B cell (primary cell): ENCODE measurements at regions not wholly inside any gene's neighbourhood (a gene's known extent, or its start where the extent isn't known, plus 50 kb on each side); places are given as distances from the start of the nearest gene placed in this dataset.

Experiments used
- ATAC-seq: fragments of 200-7000 bp; cut with Tn5 transposase; one replicate; pipeline ENCODE4 v1.10.0; 2021; ENCODE audit warnings: low read depth, mild to moderate bottlenecking, moderate number of reproducible peaks, moderate library complexity
- CTCF ChIA-PET: fragments of 350-600 bp; sonication (Branson Sonifier 250); formaldehyde crosslinking; loops from one replicate; lab custom pipeline; 2021; ENCODE audit warnings: antibody characterized with exemption, inconsistent platforms; lab: Charles Lee
- POLR2A ChIA-PET: fragments of 350-600 bp; sonication (Branson Sonifier 250); formaldehyde crosslinking; loops from one replicate; lab custom pipeline; 2021; ENCODE audit warnings: antibody characterized with exemption; lab: Charles Lee
- DNase-seq: peaks from one replicate; pipeline ENCODE4 v3.0.0; 2013
- H2AFZ ChIP-seq: 2 replicates; pipeline ENCODE4 v1.6.1; 2012; ENCODE audit warnings: mild to moderate bottlenecking, low read depth, low read length; ENCODE audit not compliant: insufficient read depth, poor library complexity, severe bottlenecking
- H3K27ac ChIP-seq, 2 donors: 1 replicate in 1 of 2; 2 replicates in 1 of 2; pipeline ENCODE4 v1.5.1; 2012 to 2013; ENCODE audit warnings: low read length in 2 of 2, mild to moderate bottlenecking in 2 of 2, moderate library complexity in 1 of 2
- H3K27me3 ChIP-seq, 4 experiments: fragments of 200-600 bp in 1 of 4; sonication (generic) in 1 of 4; replicated peaks in 1 of 4; 1 replicate in 2 of 4; 2 replicates in 2 of 4; pipeline versions ENCODE4 v1.6.1 to v1.7.0; 2013 to 2016; ENCODE audit warnings: low read length in 3 of 4, mild to moderate bottlenecking in 2 of 4, mixed read lengths in 1 of 4, moderate library complexity in 1 of 4; ENCODE audit not compliant: insufficient read depth in 4 of 4, control insufficient read depth in 3 of 4; ENCODE audit errors: control extremely low read depth in 1 of 4
- H3K36me3 ChIP-seq, 2 experiments: replicated peaks in 1 of 2; 1 replicate in 1 of 2; 2 replicates in 1 of 2; pipeline versions ENCODE4 v1.6.1 to v1.7.1; 2013; ENCODE audit warnings: low read length in 1 of 2; ENCODE audit not compliant: insufficient read depth in 2 of 2, control insufficient read depth in 1 of 2; ENCODE audit errors: control extremely low read depth in 1 of 2, extremely low read depth in 1 of 2
- H3K4me1 ChIP-seq, 2 donors: fragments of 200-600 bp in 1 of 2; sonication (generic) in 1 of 2; 1 replicate in 1 of 2; 2 replicates in 1 of 2; pipeline versions ENCODE4 v1.5.1 to v1.6.1; 2013 to 2017; ENCODE audit warnings: low read length in 2 of 2; ENCODE audit not compliant: control insufficient read depth in 2 of 2, insufficient read depth in 2 of 2
- H3K4me2 ChIP-seq: replicated peaks from 2 replicates; pipeline ENCODE3; 2012; ENCODE audit warnings: mild to moderate bottlenecking, low read depth, low read length; ENCODE audit not compliant: poor library complexity, severe bottlenecking
- H3K4me3 ChIP-seq, 5 experiments: fragments of 200-600 bp in 1 of 5; sonication (generic) in 1 of 5; 1 replicate in 3 of 5; 2 replicates in 2 of 5; pipeline versions ENCODE4 v1.5.1 to v1.7.0; 2011 to 2016; ENCODE audit warnings: low read length in 4 of 5, mild to moderate bottlenecking in 4 of 5, low read depth in 2 of 5, control low read depth in 1 of 5, moderate library complexity in 1 of 5; ENCODE audit not compliant: insufficient read depth in 1 of 5; ENCODE audit errors: control extremely low read depth in 1 of 5, extremely low read depth in 1 of 5
- H3K79me2 ChIP-seq: fragments of 200-600 bp; sonication (generic); one replicate; pipeline ENCODE4 v1.6.0; 2016; ENCODE audit warnings: low read length; ENCODE audit not compliant: control insufficient read depth, insufficient read depth
- H3K9ac ChIP-seq: fragments of 200-600 bp; sonication (generic); 2 replicates; pipeline ENCODE4 v1.6.1; 2017; ENCODE audit warnings: mild to moderate bottlenecking, low read length, moderate library complexity
- H3K9me3 ChIP-seq, 3 donors: one replicate each; pipeline versions ENCODE4 v1.6.1 to v1.7.1; 2013; ENCODE audit warnings: low read length in 2 of 3; ENCODE audit not compliant: control insufficient read depth in 2 of 3, insufficient read depth in 1 of 3; ENCODE audit errors: control extremely low read depth in 1 of 3
- H4K20me1 ChIP-seq: 2 replicates; pipeline ENCODE4 v1.6.0; 2012; ENCODE audit warnings: mild to moderate bottlenecking, low read length; ENCODE audit not compliant: insufficient read depth, control insufficient read depth, poor library complexity, severe bottlenecking
- H3K27ac Mint-ChIP-seq: one replicate; pipeline ENCODE4 v1.8.0; 2021; ENCODE audit warnings: mixed read lengths
- H3K27me3 Mint-ChIP-seq: one replicate; pipeline ENCODE4 v1.8.0; 2021; ENCODE audit warnings: mixed read lengths
- H3K4me1 Mint-ChIP-seq: one replicate; pipeline ENCODE4 v1.8.0; 2021; ENCODE audit warnings: mixed read lengths
- H3K4me3 Mint-ChIP-seq: one replicate; pipeline ENCODE4 v1.8.0; 2021; ENCODE audit warnings: mixed read lengths
- H3K9me3 Mint-ChIP-seq: one replicate; pipeline ENCODE4 v1.8.0; 2022; ENCODE audit warnings: mixed read lengths; ENCODE audit not compliant: insufficient read depth
- CTCF ChIP-seq: fragments of 200-600 bp; IDR thresholded peaks from one replicate; pipeline ENCODE4 v1.8.0; 2022; ENCODE audit warnings: antibody characterized with exemption, mild to moderate bottlenecking
- EZH2 ChIP-seq: IDR thresholded peaks from 2 replicates; pipeline ENCODE4 v1.6.1; 2012; ENCODE audit warnings: borderline replicate concordance, low read depth, mild to moderate bottlenecking, moderate library complexity, low read length; ENCODE audit not compliant: insufficient read depth, poor library complexity, severe bottlenecking
- WGBS: methylation state at CpG from one replicate; pipeline ENCODE4 v1.1.5; 2013; ENCODE audit warnings: missing lambda C conversion rate; ENCODE audit not compliant: insufficient coverage; 5-methylcytosine and 5-hydroxymethylcytosine counted together
- intact Hi-C: fragments of 100-400 bp; cut with micrococcal nuclease; formaldehyde crosslinking; loops from one replicate; pipeline ENCODE4 v1.10.0; 2022

DNA sequence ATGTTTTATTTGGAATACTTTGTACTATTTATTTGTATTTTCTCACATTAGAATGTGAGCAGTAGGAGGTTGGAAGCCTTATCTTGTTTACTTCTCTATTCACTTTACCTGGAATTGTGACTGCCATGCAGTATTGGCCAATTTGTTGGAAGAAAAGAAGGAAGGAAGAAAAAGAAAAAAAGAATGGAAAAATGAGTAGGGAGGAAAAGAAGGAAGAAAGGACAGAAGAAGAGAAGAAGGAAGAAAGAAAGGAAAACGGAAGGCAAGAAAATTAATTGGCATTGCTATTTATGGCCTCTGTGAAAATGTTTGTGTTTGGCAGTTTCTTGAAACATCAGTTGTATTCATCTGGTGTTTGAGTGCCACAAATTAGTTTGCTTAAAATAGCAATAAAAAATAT, 575.2 kb upstream of the ZNF608 start:
- POLR2A ChIA-PET, result no interaction called here
- H4K20me1 ChIP-seq, result no peaks in the 10 kb centered on the region
- no peak overlapping the region for H3K9ac ChIP-seq
- no peak for DNase-seq
- Mint-ChIP-seq H3K4me3 (no peak overlapping the region), H3K27ac (no peak overlapping the region), H3K4me1 (no peaks in the 10 kb centered on the region), H3K9me3 (no peaks in the 10 kb centered on the region), H3K27me3 (no peaks in the 10 kb centered on the region)
- H3K4me2 ChIP-seq, result no peak overlapping the region
- H3K27ac ChIP-seq, result no peak overlapping the region
- ATAC-seq, result no peak
- H3K27me3 ChIP-seq, result no peaks in the 10 kb centered on the region
- H3K9me3 ChIP-seq, result no peaks in the 10 kb centered on the region
- CTCF ChIA-PET, result no interaction called here
- 100% methylated on average over 1 of the region's 1 CpG for WGBS
- TF ChIP-seq EZH2 (no peak), CTCF (no peak)
- intact Hi-C loops, result no loop called here
- no peaks in the 10 kb centered on the region for H3K4me1 ChIP-seq
- no peak overlapping the region for H3K4me3 ChIP-seq
- no peak overlapping the region for H2AFZ ChIP-seq
- no peaks in the 10 kb centered on the region for H3K36me3 ChIP-seq
- H3K79me2 ChIP-seq, result no peaks in the 10 kb centered on the region

DNA sequence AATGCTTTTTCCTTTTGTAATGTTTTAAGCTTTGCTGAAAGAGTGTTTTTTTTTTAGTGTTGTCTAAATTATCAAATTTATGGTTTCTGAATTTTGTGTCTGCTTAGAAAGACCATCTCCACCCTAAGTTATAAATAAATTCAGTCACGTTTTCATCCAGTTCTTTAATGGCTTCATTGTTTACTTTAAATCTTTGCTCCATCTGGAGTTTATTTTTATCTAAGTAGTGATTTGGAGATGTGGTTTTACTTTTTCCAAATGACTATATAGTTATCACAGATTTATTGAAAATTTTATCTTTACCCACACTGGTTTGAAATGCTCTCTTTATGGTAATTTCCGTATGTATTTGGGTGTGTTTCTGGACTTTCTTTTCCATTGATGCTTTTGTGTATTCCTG, 577.2 kb upstream of the ZNF608 start:
- ATAC-seq (no peak), DNase-seq (no peak)
- Mint-ChIP-seq H3K9me3 (no peaks in the 10 kb centered on the region), H3K27me3 (no peaks in the 10 kb centered on the region), H3K27ac (no peak overlapping the region), H3K4me1 (no peaks in the 10 kb centered on the region), H3K4me3 (no peak overlapping the region)
- no peaks in the 10 kb centered on the region for H3K4me1 ChIP-seq
- H3K27me3 ChIP-seq, result no peaks in the 10 kb centered on the region
- no peak overlapping the region for H3K4me2 ChIP-seq
- H4K20me1 ChIP-seq, result no peaks in the 10 kb centered on the region
- TF ChIP-seq CTCF, result no peak
- no peak for TF ChIP-seq EZH2
- no peak overlapping the region for H2AFZ ChIP-seq
- ChIA-PET POLR2A (no interaction called here), CTCF (no interaction called here)
- H3K27ac ChIP-seq, result no peak overlapping the region
- H3K36me3 ChIP-seq, result no peaks in the 10 kb centered on the region
- H3K79me2 ChIP-seq, result no peaks in the 10 kb centered on the region
- WGBS, result no CpG with 5 or more reads among the region's 2 CpGs
- H3K9ac ChIP-seq, result no peak overlapping the region
- no peaks in the 10 kb centered on the region for H3K9me3 ChIP-seq
- no peak overlapping the region for H3K4me3 ChIP-seq
- intact Hi-C loops, result no loop called here
